PC-9 (cell line): ENCODE measurements at regions not wholly inside any gene's neighbourhood (a gene's known extent, or its start where the extent isn't known, plus 50 kb on each side); places are given as distances from the start of the nearest gene placed in this dataset.

Experiments
- CTCF ChIP-seq: fragments of 200-600 bp; sonication (generic); conservative IDR thresholded peaks from 2 replicates; pipeline ENCODE4 v1.6.1; 2017; ENCODE audit warnings: mixed run types, antibody characterized with exemption, mild to moderate bottlenecking, moderate library complexity
- EZH2 ChIP-seq: fragments of 200-600 bp; sonication (generic); IDR thresholded peaks from 2 replicates; pipeline ENCODE4 v1.8.0; 2017; ENCODE audit warnings: antibody characterized with exemption, low read depth

GRCh38 chr22:49487950-49488349 is 339.7 kb downstream of the BRD1 start:
- no peak for TF ChIP-seq CTCF
- TF ChIP-seq EZH2 = no peak
